ENCODE measurements at regions not wholly inside any gene's neighbourhood (a gene's known extent, or its start where the extent isn't known, plus 50 kb on each side); places are given as distances from the start of the nearest gene placed in this dataset.

DNA sequence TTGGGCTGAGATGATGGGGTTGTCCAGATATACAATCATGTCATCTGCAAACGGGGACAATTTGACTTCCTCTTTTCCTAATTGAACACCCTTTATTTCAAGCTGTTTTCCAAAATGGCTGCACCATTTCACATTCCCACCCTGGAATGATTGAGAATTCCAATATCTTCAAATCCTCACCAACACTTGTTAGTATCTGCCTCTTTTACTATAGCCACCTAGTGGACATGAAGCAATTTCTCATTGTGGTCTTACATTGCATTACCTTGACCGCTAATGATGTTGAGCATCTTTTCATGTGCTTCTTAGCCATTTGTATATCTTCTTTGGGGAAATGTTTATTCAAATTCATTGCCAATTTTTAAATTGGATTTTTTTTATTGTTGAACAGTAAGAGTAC lies 364.8 kb downstream of the SMARCA1 start:
- TF ChIP-seq, protein P1, sequence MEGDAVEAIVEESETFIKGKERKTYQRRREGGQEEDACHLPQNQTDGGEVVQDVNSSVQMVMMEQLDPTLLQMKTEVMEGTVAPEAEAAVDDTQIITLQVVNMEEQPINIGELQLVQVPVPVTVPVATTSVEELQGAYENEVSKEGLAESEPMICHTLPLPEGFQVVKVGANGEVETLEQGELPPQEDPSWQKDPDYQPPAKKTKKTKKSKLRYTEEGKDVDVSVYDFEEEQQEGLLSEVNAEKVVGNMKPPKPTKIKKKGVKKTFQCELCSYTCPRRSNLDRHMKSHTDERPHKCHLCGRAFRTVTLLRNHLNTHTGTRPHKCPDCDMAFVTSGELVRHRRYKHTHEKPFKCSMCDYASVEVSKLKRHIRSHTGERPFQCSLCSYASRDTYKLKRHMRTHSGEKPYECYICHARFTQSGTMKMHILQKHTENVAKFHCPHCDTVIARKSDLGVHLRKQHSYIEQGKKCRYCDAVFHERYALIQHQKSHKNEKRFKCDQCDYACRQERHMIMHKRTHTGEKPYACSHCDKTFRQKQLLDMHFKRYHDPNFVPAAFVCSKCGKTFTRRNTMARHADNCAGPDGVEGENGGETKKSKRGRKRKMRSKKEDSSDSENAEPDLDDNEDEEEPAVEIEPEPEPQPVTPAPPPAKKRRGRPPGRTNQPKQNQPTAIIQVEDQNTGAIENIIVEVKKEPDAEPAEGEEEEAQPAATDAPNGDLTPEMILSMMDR (IDR thresholded peaks at IDR 0.05) = no peak
- TF ChIP-seq POLR2A (IDR thresholded peaks at IDR 0.05) = no peak
- TF ChIP-seq EP300 (IDR thresholded peaks at IDR 0.05) = no peak
- no peak for TF ChIP-seq POLR2AphosphoS5 (IDR thresholded peaks at IDR 0.05)
